HG03575 (cell line): ENCODE measurements at regions not wholly inside any gene's neighbourhood (a gene's known extent, or its start where the extent isn't known, plus 50 kb on each side); places are given as distances from the start of the nearest gene placed in this dataset.

Experiments used
- ATAC-seq: cut with Tn5 transposase; IDR thresholded peaks from one replicate; pipeline ENCODE4 v1.9.1; 2021; ENCODE audit not compliant: unreplicated experiment, insufficient number of reproducible peaks, low FRiP score; ENCODE audit errors: extremely low read depth

DNA sequence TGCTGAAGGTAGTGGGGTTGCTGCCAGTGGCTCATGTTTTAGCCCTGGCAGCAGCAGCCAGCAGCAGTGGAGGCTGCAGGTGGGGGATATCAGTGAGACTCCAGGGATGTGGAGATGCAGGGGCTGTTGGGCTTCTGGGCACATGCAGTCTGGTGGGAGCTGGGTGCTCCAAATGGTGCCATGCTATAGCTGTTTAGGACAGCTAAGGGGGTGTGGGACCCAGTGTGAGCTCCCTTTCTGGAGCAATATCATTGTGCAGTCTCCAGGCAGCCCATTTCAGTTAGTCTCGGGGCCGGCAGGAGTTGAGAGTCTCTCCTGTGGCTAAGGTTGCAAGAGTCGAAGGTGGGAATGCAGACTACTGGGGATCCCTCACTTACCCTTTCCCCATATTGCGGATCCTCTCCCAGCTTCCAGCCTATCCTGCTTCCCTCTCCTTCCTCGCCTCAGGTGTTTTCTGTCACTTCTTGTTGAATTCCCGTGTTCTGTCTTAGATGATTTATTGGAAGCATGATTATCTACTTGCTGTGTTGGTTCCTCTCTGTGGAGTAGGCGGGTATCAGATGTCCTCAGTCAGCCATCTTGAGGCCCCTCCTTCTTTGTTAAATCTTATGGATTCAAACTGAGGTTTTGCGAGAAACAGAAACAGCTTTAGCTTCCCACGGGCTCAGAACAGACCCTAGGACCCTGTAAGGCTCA is 112.0 kb downstream of the FAM43A start:
- ATAC-seq, result no peak

GRCh38 chr3:194798486-194798885 is 112.8 kb downstream of the FAM43A start:
- ATAC-seq, result no peak

- ATAC-seq, result no peak
These were observed 114.3 kb downstream of the FAM43A start for GRCh38 chr3:194800002-194800401.

DNA sequence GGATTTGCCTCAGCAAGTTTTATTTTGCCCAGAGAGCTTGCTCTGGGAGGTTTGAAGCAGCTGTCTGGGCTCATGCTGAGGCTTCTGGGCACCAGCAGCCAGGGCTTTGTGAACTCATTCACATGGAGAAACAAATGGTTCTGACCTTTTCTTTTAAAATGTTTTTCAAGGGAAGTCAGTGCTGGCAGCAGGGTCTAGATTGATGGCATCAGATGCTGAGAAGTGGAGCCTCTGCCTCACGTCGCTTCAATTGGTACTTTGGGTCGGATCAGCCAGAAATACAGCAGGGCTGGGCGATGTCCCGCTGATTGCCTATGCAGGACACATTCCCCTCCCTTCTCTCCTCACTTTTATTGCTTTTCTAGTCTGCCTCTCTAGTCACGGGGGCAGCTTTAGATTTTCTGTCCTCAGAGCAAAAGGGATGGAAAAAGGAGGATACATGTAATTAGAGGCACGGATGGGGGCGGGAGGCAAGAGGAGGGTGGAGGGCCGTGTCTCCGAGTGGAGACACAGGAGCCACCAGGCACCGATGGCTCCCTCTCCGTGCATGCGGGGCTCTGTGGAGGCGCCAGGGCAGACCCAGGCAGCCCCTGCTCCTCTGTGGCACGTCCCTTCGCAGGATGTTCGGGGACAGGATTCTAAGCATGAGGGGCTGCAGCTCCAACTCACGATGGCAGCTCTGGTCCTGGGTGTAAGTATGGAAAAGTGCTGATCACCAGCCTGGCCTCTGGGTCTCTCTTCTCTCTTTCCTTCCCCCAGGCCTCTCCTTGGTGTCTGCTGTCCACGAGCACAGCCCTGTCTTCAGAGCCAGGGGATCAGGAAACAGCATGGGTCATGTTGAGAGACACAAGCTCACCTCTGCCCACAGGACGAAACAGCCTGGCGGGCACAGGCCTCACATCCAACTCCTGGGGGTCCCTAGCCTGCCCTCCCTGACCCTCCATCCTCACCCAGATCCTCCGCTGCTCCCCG is 116.1 kb downstream of the FAM43A start:
- ATAC-seq, result no peak

DNA sequence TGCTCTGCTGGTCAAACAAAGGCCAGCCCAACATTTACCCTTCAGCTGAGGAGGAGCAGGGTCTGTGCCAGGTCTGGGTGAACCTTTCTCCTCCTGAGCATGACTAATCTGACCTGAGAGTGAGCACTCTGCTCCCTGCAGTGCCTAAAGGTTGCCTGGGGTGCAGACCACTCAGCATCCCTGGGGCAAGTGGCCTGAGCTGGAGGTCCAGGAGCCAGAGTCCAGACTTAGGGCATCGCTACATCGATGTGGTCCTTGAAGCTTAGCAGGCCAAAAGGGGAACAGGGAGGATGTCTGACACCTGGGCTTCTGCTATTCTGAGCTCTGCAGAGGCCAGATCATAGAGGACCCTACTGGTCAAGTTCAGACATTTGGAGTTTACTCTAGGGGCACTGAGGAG is 119.1 kb downstream of the FAM43A start:
- ATAC-seq, result no peak

DNA sequence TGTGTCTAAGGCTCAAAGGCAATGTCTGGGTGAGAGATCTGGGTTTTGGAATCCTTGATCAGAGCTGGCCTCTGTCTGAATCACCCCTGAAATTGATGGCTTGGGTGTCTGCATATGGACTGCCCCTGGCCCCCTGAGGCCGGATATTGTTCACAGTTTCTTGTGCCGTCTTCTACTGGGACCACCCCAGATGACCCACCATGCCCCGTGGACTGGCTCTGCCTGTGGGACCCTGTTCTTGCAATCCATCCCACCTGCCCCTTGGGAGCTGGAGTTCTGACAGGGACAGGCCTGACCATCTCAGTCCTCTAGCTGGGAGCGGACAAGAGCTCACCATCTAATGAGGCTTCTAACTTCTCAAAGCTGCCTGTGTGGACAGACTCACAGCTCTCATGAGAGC is 119.9 kb downstream of the FAM43A start:
- ATAC-seq, result no peak

DNA sequence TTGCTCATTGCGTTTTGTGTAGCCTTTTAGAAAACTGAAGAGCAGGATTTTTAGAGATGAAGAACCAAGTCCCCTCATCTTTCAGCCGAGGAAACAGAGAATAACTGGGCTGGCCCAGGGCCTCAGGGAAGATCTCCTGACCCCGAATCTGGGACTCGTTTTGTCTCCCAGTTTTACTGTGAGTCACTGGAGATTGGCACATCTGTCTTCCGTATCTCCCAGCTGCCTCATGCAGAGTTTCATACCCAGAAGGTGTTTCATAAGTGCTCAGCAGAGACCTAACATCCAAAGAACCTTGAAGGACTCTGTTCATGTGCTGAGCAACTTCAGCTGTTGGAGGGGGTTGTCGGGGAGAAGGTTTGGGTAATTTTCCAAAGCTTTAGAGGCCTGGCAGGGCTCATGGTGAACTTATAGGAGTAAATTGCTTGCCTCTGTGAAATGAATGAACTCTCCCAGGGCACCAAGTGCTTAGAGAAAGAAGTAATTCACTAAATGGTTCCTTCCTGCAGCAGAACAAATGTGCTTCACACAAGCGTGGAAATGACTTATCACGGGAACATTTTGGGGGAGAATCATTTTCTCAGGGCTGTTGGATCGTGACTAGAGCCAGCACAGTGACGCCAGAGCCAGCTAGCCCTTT is 121.4 kb downstream of the FAM43A start:
- ATAC-seq, result no peak

DNA sequence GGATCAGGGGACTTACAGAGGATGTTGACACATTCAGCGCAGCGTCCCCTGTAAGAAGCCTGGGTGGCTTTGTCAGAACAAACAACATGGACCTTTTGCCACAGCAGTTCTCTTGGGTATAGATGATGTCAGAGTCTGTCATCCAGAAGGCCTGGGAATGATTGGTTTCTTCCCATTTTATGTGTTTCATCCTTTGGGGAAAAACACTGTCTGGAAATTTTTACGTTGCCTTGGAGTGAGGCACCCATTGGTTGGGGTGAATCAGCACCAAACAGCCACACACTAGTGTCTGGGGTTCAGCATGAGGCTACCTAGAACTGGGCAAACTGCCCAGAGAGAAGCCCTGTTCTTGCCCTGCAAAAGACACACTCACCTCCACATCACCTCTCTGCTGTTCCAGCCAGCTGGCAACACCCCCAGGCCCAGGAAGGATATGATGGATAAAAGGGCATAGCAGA is 123.0 kb downstream of the FAM43A start:
- no peak for ATAC-seq

GRCh38 chr3:194809382-194809781 is 123.7 kb downstream of the FAM43A start:
- no peak for ATAC-seq

DNA sequence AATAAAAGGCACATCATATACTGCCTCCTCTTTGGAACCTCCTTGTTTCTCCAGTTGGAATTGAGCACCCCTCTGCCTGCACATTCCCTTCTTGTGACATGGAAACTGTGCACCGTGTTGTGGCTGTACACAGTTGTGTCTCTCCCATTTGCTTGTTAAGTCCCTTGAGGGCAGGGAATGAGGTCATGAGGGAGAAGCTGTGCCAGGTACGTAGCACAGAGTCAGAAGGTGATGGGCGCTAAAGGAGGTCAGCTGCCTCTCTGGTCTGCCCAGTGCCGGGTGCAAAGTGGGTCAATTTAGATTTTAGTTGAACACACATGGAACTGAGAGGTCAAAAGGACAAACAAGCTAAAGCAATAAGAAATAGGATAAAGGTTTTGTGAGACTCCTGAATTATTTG is 124.4 kb downstream of the FAM43A start:
- ATAC-seq, result no peak

- ATAC-seq, result no peak
These were observed 125.4 kb downstream of the FAM43A start for GRCh38 chr3:194811118-194811517.

GRCh38 chr3:194812176-194812575 is 126.5 kb downstream of the FAM43A start:
- ATAC-seq, result no peak

GRCh38 chr3:194814878-194815357 is 129.2 kb downstream of the FAM43A start:
- ATAC-seq, result no peak

GRCh38 chr3:194816748-194817591 is 131.3 kb downstream of the FAM43A start:
- no peak for ATAC-seq

DNA sequence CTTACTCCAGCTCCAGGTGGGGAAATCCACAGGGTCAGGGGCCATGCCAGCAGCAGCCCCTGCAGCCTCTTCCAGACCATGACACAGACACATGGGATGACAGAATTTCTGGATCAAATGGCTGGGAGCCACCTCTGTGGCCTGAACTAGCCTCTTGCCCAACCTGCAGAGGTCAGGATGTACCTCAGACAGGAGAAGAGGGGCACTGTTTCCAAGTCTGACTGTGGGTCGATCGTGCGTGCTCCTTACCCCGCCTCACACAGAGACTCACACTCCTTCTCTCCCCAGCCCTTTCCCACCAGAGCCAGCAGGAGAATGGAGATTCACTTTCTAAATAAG is 131.9 kb downstream of the FAM43A start:
- ATAC-seq, result no peak

GRCh38 chr3:194817936-194818335 is 132.3 kb downstream of the FAM43A start:
- no peak for ATAC-seq

DNA sequence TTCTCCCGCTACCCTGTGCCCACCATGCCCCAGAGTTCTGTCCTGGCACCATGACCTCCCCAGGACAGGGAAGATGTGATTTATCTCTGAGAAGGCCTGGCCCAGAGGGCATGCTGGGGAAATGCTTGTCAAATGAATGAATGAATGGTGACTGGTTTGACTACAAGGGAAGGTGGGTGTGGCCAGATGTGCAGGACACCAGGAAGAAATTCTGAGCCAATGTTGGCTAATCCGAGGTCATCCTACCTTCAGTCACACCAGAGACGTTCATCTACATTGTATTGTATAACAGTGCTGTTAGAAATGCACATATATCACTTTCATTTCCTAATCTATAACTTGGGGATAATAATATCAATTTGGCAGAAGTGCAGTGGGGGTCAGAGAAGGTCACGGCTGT is 138.4 kb downstream of the FAM43A start:
- ATAC-seq, result no peak

DNA sequence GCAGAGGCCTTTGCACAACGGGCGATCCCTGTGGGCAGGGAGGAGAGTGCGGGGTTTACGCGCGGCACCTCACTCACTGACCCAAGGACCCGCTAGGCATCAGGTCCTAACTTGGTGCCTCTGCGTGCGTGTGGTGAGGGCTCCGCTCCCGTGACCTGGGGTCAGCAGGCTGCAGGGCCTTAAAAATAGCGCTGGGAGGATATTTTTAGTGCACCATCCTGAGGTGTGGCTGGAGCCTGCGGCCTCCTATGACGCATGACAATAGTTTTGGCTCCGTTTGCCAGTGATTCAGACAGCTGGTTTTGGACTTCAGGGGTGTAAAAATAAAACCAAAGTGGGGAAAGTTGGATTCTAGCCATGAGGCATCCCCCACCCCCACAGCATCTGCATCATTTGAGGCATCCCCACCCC is 139.0 kb downstream of the FAM43A start:
- ATAC-seq, result no peak

GRCh38 chr3:194826594-194826993 is 140.9 kb downstream of the FAM43A start:
- no peak for ATAC-seq
